Ishikawa (cell line): ENCODE measurements at regions not wholly inside any gene's neighbourhood (a gene's known extent, or its start where the extent isn't known, plus 50 kb on each side); places are given as distances from the start of the nearest gene placed in this dataset.

Experiments used
- CEBPB ChIP-seq: IDR thresholded peaks from 2 replicates; pipeline ENCODE4 v1.6.1; 2012
- CREB1 ChIP-seq: IDR thresholded peaks from 2 replicates; pipeline ENCODE4 v1.6.1; 2012; ENCODE audit warnings: low read depth
- EGR1 ChIP-seq: IDR thresholded peaks from 2 replicates; pipeline ENCODE4 v1.6.1; 2012
- EP300 ChIP-seq: IDR thresholded peaks from 2 replicates; pipeline ENCODE4 v1.6.1; 2012; ENCODE audit warnings: borderline replicate concordance
- FOXM1 ChIP-seq: IDR thresholded peaks from 2 replicates; pipeline ENCODE4 v1.6.1; 2012; ENCODE audit warnings: low read depth, borderline replicate concordance
- MAX ChIP-seq: IDR thresholded peaks from 2 replicates; pipeline ENCODE4 v1.6.1; 2012
- NFIC ChIP-seq: IDR thresholded peaks from 2 replicates; pipeline ENCODE4 v1.6.1; 2012
- RAD21 ChIP-seq: IDR thresholded peaks from 2 replicates; pipeline ENCODE4 v1.6.1; 2012; ENCODE audit warnings: low read depth
- TAF1 ChIP-seq: IDR thresholded peaks from 2 replicates; pipeline ENCODE4 v1.6.1; 2012; ENCODE audit warnings: low read depth, mild to moderate bottlenecking
- TCF12 ChIP-seq: IDR thresholded peaks from 2 replicates; pipeline ENCODE4 v1.6.1; 2012; ENCODE audit warnings: low read depth
- TEAD4 ChIP-seq: IDR thresholded peaks from 2 replicates; pipeline ENCODE4 v1.6.1; 2012
- USF1 ChIP-seq: IDR thresholded peaks from 2 replicates; pipeline ENCODE4 v1.6.1; 2012
- YY1 ChIP-seq: IDR thresholded peaks from 2 replicates; pipeline ENCODE4 v1.6.1; 2012; ENCODE audit warnings: low read depth
- ZBTB7A ChIP-seq: IDR thresholded peaks from 2 replicates; pipeline ENCODE4 v1.6.1; 2012; ENCODE audit warnings: low read depth
- TF ChIP-seq, protein P1 (sequence below): IDR thresholded peaks from 2 replicates; pipeline ENCODE4 v1.6.1; 2012; ENCODE audit warnings: low read depth, mild to moderate bottlenecking

DNA sequence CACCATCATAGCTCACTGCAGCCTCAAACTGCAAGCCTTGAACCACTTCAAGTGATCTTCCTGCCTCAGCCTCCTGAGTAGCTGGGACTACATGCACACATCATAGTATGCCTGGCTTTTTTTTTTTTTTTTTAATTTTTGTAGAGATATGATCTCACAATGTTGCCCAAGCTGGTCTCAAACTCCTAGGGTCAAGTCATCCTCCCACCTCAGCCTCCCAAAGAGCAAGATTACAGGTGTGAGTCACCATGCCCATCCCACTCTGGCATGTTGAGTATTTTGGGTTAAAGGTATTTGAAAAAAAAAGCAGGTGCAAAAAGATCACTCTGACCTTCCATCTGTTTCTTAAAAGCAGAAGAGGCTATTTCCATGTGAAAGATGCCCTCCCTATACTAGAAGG, 86.4 kb upstream of the FZD7 start:
- TF ChIP-seq USF1: no peak
- no peak for TF ChIP-seq TAF1
- no peak for TF ChIP-seq ZBTB7A
- no peak for TF ChIP-seq EP300
- no peak for TF ChIP-seq EGR1
- no peak for TF ChIP-seq RAD21
- TF ChIP-seq NFIC: no peak
- TF ChIP-seq, protein P1, sequence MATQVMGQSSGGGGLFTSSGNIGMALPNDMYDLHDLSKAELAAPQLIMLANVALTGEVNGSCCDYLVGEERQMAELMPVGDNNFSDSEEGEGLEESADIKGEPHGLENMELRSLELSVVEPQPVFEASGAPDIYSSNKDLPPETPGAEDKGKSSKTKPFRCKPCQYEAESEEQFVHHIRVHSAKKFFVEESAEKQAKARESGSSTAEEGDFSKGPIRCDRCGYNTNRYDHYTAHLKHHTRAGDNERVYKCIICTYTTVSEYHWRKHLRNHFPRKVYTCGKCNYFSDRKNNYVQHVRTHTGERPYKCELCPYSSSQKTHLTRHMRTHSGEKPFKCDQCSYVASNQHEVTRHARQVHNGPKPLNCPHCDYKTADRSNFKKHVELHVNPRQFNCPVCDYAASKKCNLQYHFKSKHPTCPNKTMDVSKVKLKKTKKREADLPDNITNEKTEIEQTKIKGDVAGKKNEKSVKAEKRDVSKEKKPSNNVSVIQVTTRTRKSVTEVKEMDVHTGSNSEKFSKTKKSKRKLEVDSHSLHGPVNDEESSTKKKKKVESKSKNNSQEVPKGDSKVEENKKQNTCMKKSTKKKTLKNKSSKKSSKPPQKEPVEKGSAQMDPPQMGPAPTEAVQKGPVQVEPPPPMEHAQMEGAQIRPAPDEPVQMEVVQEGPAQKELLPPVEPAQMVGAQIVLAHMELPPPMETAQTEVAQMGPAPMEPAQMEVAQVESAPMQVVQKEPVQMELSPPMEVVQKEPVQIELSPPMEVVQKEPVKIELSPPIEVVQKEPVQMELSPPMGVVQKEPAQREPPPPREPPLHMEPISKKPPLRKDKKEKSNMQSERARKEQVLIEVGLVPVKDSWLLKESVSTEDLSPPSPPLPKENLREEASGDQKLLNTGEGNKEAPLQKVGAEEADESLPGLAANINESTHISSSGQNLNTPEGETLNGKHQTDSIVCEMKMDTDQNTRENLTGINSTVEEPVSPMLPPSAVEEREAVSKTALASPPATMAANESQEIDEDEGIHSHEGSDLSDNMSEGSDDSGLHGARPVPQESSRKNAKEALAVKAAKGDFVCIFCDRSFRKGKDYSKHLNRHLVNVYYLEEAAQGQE: no peak
- no peak for TF ChIP-seq TEAD4
- TF ChIP-seq YY1: no peak
- TF ChIP-seq CREB1: no peak
- no peak for TF ChIP-seq FOXM1

DNA sequence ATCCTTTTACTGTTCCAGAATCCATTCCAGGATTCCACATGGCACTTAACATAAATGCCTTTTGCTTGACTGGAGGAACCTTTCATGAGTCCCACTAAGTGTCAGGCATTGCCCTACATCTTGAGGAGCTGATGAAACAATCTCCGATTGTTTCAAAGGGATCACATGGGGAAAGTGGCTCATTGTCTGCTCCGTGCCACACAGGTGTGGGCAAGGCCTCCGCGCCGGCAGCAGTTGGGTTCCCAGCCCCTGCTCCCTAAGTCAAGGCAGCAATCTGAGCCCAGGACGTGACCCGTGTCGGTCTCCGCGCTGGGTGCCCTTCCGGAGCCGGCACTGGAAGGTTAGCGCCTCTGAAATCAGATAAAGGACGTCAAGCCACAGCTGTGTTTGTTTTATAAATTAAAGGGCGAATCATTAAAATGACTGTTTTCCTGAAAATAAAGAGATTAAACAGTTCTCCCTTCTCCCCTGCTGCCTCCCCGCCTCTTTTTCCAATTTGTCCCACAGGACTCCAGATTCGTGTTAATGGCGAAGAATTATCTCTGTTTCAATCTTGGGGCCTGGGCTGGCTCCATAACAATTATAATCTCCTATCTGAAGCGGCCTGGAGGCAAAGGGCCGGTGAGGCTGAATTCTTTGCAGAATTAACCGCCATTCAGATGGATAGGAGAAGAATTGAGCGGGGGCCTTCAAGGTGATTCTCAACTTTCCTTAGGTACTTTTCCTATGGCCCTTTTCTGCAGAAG, 84.3 kb upstream of the FZD7 start:
- TF ChIP-seq, protein P1: no peak
- TF ChIP-seq TAF1: no peak
- no peak for TF ChIP-seq RAD21
- TF ChIP-seq YY1: no peak
- no peak for TF ChIP-seq NFIC
- TF ChIP-seq FOXM1: no peak
- no peak for TF ChIP-seq TCF12
- TF ChIP-seq EGR1: no peak
- TF ChIP-seq ZBTB7A: no peak
- TF ChIP-seq MAX: no peak
- no peak for TF ChIP-seq TEAD4
- no peak for TF ChIP-seq EP300
- TF ChIP-seq USF1: no peak
- no peak for TF ChIP-seq CEBPB

DNA sequence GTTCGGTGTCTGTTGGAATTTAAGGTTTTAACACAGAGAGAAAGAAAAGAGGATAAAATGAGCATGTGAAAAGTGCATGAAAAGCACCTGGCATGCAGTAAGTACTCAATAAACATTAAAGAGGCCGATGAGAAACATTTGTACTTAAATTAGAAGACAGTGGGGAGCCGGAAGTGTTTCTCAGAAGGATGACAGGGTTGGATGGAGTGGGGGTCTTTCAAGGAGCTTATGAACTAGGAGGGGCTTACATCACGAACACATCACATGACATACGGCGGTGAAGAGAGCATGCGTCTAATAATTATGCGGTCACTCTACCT, 83.8 kb upstream of the FZD7 start:
- TF ChIP-seq, protein P1: no peak
- TF ChIP-seq RAD21: no peak
- no peak for TF ChIP-seq FOXM1
- no peak for TF ChIP-seq MAX
- TF ChIP-seq TEAD4: no peak
- no peak for TF ChIP-seq NFIC
- no peak for TF ChIP-seq EGR1
- TF ChIP-seq TCF12: no peak
- TF ChIP-seq USF1: no peak
- no peak for TF ChIP-seq EP300
- no peak for TF ChIP-seq YY1
- TF ChIP-seq CREB1: no peak
- TF ChIP-seq CEBPB: no peak
- no peak for TF ChIP-seq ZBTB7A

DNA sequence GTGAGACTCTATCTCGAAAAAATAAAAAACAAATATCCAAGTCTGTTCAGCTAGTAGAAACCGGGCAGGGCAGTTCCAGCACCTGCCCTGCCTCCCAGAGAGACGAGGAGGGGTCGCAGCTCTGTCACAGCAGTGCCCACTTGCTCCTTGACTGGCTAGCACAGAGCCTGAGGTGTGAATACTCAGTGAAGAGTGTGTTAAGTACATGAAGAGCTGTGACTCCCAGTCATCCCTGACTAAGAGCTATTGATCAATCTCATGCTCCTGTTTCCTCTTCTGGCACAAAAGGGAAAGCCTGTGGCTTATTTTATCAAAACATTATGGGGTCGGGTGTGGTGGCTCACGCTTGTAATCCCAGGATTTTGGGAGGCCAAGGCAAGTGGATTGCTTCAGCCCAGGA, 83.0 kb upstream of the FZD7 start:
- TF ChIP-seq CEBPB (no peak), USF1 (no peak), YY1 (no peak), MAX (no peak), RAD21 (no peak), EGR1 (no peak)
